K562 (cell line): ENCODE measurements at regions not wholly inside any gene's neighbourhood (a gene's known extent, or its start where the extent isn't known, plus 50 kb on each side); places are given as distances from the start of the nearest gene placed in this dataset.

ENCODE experiments used
- BRF1 ChIP-seq: IDR thresholded peaks from 3 replicates; pipeline ENCODE4 v1.6.1; 2011; ENCODE audit warnings: borderline replicate concordance, mild to moderate bottlenecking; ENCODE audit not compliant: insufficient read length; ENCODE audit errors: extremely low read depth
- RFX7 ChIP-seq: fragments of 250-450 bp; sonication (Bioruptor Pico); IDR thresholded peaks from 2 replicates; pipeline ENCODE4 v1.5.1; 2021; ENCODE audit warnings: mild to moderate bottlenecking
- TFE3 ChIP-seq: fragments of 450-650 bp; formaldehyde crosslinking; IDR thresholded peaks from 2 replicates; pipeline ENCODE4 v1.4.0; 2020; ENCODE audit warnings: mild to moderate bottlenecking, mixed read lengths
- ZFP1 ChIP-seq: fragments of 450-650 bp; formaldehyde crosslinking; IDR thresholded peaks from 2 replicates; pipeline ENCODE4 v1.4.0; 2020; ENCODE audit warnings: mild to moderate bottlenecking, mixed read lengths
- ZNF398 ChIP-seq: fragments of 250-450 bp; sonication (Bioruptor Pico); IDR thresholded peaks from 2 replicates; pipeline ENCODE4 v1.8.0; 2021; ENCODE audit warnings: moderate library complexity, mild to moderate bottlenecking, inconsistent platforms
- TF ChIP-seq, protein P1 (sequence below): fragments of 250-450 bp; sonication (Bioruptor Pico); IDR thresholded peaks from 2 replicates; pipeline ENCODE4 v1.5.0; 2021; ENCODE audit warnings: mild to moderate bottlenecking, borderline replicate concordance
- TF ChIP-seq, protein P2 (sequence below): fragments of 150-350 bp; IDR thresholded peaks from 2 replicates; pipeline ENCODE4 v1.6.1; 2014; ENCODE audit warnings: low read depth, mild to moderate bottlenecking, low read length, borderline replicate concordance
- TF ChIP-seq, protein P3 (sequence below): sonication (generic); formaldehyde crosslinking; IDR thresholded peaks from 2 replicates; pipeline ENCODE4 v1.8.1; 2023; ENCODE audit warnings: mild to moderate bottlenecking, missing genetic modification reagents

DNA sequence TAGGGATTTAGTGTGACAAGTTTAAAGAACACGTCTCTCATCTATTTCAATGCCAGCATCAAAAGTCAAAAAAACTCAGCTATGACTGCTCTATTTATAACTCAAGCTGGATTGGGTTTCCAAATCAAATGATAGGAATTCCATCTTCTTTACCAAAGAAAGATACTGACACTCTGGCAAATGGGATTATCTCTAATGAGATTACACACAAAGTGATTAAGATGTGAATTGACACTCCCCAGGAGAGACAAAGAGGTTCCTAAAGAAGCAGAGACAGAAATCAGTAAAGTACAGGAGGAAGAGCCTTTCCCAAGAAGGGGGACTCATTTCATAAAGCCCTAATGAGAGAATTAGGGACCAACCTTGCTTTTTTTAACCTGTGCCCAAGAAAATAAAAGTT, 92.1 kb downstream of the ID4 start (continued):
- TF ChIP-seq BRF1 (no peak), ZNF398 (no peak), ZFP1 (CRISPR knock-in tag) (no peak), TFE3 (no peak), RFX7 (CRISPR knock-in tag) (no peak)
- TF ChIP-seq, protein P1, sequence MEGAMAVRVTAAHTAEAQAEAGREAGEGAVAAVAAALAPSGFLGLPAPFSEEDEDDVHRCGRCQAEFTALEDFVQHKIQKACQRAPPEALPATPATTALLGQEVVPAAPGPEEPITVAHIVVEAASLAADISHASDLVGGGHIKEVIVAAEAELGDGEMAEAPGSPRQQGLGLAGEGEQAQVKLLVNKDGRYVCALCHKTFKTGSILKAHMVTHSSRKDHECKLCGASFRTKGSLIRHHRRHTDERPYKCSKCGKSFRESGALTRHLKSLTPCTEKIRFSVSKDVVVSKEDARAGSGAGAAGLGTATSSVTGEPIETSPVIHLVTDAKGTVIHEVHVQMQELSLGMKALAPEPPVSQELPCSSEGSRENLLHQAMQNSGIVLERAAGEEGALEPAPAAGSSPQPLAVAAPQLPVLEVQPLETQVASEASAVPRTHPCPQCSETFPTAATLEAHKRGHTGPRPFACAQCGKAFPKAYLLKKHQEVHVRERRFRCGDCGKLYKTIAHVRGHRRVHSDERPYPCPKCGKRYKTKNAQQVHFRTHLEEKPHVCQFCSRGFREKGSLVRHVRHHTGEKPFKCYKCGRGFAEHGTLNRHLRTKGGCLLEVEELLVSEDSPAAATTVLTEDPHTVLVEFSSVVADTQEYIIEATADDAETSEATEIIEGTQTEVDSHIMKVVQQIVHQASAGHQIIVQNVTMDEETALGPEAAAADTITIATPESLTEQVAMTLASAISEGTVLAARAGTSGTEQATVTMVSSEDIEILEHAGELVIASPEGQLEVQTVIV (CRISPR knock-in tag), result no peak
- TF ChIP-seq, protein P2, sequence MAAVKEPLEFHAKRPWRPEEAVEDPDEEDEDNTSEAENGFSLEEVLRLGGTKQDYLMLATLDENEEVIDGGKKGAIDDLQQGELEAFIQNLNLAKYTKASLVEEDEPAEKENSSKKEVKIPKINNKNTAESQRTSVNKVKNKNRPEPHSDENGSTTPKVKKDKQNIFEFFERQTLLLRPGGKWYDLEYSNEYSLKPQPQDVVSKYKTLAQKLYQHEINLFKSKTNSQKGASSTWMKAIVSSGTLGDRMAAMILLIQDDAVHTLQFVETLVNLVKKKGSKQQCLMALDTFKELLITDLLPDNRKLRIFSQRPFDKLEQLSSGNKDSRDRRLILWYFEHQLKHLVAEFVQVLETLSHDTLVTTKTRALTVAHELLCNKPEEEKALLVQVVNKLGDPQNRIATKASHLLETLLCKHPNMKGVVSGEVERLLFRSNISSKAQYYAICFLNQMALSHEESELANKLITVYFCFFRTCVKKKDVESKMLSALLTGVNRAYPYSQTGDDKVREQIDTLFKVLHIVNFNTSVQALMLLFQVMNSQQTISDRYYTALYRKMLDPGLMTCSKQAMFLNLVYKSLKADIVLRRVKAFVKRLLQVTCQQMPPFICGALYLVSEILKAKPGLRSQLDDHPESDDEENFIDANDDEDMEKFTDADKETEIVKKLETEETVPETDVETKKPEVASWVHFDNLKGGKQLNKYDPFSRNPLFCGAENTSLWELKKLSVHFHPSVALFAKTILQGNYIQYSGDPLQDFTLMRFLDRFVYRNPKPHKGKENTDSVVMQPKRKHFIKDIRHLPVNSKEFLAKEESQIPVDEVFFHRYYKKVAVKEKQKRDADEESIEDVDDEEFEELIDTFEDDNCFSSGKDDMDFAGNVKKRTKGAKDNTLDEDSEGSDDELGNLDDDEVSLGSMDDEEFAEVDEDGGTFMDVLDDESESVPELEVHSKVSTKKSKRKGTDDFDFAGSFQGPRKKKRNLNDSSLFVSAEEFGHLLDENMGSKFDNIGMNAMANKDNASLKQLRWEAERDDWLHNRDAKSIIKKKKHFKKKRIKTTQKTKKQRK, result no peak
- TF ChIP-seq, protein P3, sequence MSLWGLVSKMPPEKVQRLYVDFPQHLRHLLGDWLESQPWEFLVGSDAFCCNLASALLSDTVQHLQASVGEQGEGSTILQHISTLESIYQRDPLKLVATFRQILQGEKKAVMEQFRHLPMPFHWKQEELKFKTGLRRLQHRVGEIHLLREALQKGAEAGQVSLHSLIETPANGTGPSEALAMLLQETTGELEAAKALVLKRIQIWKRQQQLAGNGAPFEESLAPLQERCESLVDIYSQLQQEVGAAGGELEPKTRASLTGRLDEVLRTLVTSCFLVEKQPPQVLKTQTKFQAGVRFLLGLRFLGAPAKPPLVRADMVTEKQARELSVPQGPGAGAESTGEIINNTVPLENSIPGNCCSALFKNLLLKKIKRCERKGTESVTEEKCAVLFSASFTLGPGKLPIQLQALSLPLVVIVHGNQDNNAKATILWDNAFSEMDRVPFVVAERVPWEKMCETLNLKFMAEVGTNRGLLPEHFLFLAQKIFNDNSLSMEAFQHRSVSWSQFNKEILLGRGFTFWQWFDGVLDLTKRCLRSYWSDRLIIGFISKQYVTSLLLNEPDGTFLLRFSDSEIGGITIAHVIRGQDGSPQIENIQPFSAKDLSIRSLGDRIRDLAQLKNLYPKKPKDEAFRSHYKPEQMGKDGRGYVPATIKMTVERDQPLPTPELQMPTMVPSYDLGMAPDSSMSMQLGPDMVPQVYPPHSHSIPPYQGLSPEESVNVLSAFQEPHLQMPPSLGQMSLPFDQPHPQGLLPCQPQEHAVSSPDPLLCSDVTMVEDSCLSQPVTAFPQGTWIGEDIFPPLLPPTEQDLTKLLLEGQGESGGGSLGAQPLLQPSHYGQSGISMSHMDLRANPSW (CRISPR knock-in tag), result no peak
